Karpas-422 (cell line): ENCODE measurements at regions not wholly inside any gene's neighbourhood (a gene's known extent, or its start where the extent isn't known, plus 50 kb on each side); places are given as distances from the start of the nearest gene placed in this dataset.

ENCODE experiments used
- DNase-seq: peaks from one replicate; pipeline ENCODE4 v3.0.0-alpha.2; 2015
- H2AFZ ChIP-seq: fragments of 200-600 bp; sonication (generic); 2 replicates; pipeline ENCODE4 v1.6.1; 2014; ENCODE audit warnings: antibody characterized with exemption, low read length, mixed read lengths
- H3K27ac ChIP-seq: fragments of 200-600 bp; sonication (generic); 2 replicates; pipeline ENCODE4 v1.5.1; 2014; ENCODE audit warnings: mild to moderate bottlenecking, low read length, moderate library complexity
- H3K27me3 ChIP-seq: fragments of 200-600 bp; sonication (generic); 2 replicates; pipeline ENCODE4 v1.6.1; 2014; ENCODE audit warnings: low read length, mixed read lengths
- H3K36me3 ChIP-seq: fragments of 200-600 bp; sonication (generic); 2 replicates; pipeline ENCODE4 v1.6.1; 2014; ENCODE audit warnings: low read length, mixed read lengths; ENCODE audit not compliant: insufficient read depth
- H3K4me1 ChIP-seq: fragments of 200-600 bp; sonication (generic); 2 replicates; pipeline ENCODE4 v1.6.1; 2014; ENCODE audit warnings: mild to moderate bottlenecking, low read length, mixed read lengths
- H3K4me2 ChIP-seq: fragments of 200-600 bp; sonication (generic); 2 replicates; pipeline ENCODE4 v1.6.1; 2014; ENCODE audit warnings: low read length, low read depth, mild to moderate bottlenecking; ENCODE audit not compliant: poor library complexity, severe bottlenecking
- H3K4me3 ChIP-seq: fragments of 200-600 bp; sonication (generic); 2 replicates; pipeline ENCODE4 v1.5.1; 2014; ENCODE audit warnings: mild to moderate bottlenecking, antibody characterized with exemption, low read length, mixed read lengths
- H3K79me2 ChIP-seq: fragments of 200-600 bp; sonication (generic); 2 replicates; pipeline ENCODE4 v1.6.1; 2014; ENCODE audit warnings: mild to moderate bottlenecking, low read length, mixed read lengths
- H3K9ac ChIP-seq: fragments of 200-600 bp; sonication (generic); 2 replicates; pipeline ENCODE4 v1.6.0; 2014; ENCODE audit warnings: low read length
- H3K9me2 ChIP-seq: fragments of 200-600 bp; sonication (generic), shearing (Covaris generic); replicated peaks from 2 replicates; pipeline ENCODE4 v1.6.0; 2014; ENCODE audit warnings: mild to moderate bottlenecking, low read length, moderate library complexity; ENCODE audit not compliant: insufficient read depth
- H3K9me3 ChIP-seq: fragments of 300-700, 200-600 bp; sonication (generic); 2 replicates; pipeline ENCODE4 v1.6.1; 2014; ENCODE audit warnings: low read length, mixed read lengths
- H4K20me1 ChIP-seq: fragments of 200-600 bp; sonication (generic); 2 replicates; pipeline ENCODE4 v1.6.1; 2014; ENCODE audit warnings: mild to moderate bottlenecking, antibody characterized with exemption, low read length, low read depth; ENCODE audit not compliant: insufficient read depth

DNA sequence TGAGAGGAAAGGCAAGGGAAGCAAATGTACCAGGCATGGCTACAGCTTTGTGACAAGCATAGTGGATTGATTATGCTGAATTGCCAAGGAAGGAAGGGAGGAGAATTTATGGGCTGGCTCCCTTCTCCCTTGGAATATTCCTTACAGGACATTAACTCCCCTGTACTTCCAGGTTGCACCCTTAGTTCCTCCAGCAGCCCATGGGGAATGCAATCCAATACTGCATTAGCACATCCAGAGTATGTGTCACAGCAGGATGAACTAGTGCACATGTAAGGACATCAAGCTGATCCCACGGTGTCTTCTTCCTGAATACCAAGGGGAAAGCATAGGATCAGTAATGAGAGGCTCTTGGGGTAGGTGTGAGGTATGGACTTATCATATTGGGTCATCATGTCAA lies 390.7 kb upstream of the POU3F2 start:
- no peak overlapping the region for H3K27ac ChIP-seq
- no peaks in the 10 kb centered on the region for H3K36me3 ChIP-seq

DNA sequence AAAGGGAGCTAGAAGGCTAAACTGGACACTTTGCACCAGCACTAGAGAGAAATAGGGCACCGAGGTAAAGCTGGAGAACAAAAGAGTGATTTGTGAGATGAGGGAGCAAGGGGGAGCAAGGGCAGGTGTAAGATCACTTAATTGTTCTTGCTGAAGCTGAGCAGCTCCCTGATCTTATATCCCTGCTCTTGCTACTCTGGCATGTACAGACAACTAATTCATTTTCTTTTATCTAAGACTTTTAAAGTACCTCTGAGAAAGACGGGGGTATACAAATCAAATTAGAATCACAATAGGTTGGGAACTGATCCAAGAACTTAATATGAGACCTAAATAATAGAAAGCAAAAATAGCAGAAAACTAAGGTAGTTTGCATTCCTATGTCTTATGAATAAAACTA lies 381.7 kb upstream of the POU3F2 start:
- Histone ChIP-seq H3K4me3 (no peak overlapping the region), H3K9me2 (no peaks in the 10 kb centered on the region), H3K9ac (no peak overlapping the region), H2AFZ (no peak overlapping the region), H3K79me2 (no peaks in the 10 kb centered on the region), H4K20me1 (no peaks in the 10 kb centered on the region), H3K9me3 (no peaks in the 10 kb centered on the region), H3K4me1 (no peaks in the 10 kb centered on the region), H3K36me3 (no peaks in the 10 kb centered on the region), H3K27ac (no peak overlapping the region), H3K4me2 (no peak overlapping the region), H3K27me3 (no peaks in the 10 kb centered on the region)
- DNase-seq = no peak

More for the DNA sequence above, 390.7 kb upstream of the POU3F2 start:
- no peak overlapping the region for H2AFZ ChIP-seq
- H3K9me3 ChIP-seq = no peaks in the 10 kb centered on the region
- H3K79me2 ChIP-seq = no peaks in the 10 kb centered on the region
- no peaks in the 10 kb centered on the region for H3K27me3 ChIP-seq
- H3K4me1 ChIP-seq = no peaks in the 10 kb centered on the region
- H3K4me3 ChIP-seq = no peak overlapping the region
- no peak for DNase-seq
- no peak overlapping the region for H3K4me2 ChIP-seq
- H3K9me2 ChIP-seq = no peaks in the 10 kb centered on the region
- H4K20me1 ChIP-seq = no peaks in the 10 kb centered on the region
- H3K9ac ChIP-seq = no peak overlapping the region

DNA sequence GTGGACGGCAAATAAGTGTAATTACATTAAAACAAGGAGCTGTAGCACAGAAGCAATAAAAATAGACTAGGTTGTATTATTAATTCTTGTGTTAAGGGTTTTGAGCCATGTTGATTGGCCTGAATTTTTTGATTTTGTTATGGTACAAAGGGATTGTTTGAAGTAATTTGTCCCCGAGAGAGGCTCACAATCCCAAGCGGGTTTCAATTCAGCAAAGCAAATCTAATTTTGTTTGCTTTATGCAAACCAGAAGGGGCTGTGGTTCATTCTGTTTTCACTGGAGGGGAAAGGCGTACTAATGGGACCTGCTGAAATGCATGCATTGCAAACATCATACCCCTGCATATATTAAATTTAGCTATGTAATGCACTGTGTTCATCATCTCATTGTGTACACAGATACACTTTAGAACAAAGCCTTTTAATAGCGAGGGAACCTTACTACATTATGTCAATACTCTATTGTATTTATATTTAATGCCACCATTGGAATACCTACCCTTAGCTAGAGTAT lies 379.5 kb upstream of the POU3F2 start:
- Histone ChIP-seq H3K4me1 (no peaks in the 10 kb centered on the region), H3K36me3 (no peaks in the 10 kb centered on the region), H4K20me1 (no peaks in the 10 kb centered on the region), H3K9me2 (no peaks in the 10 kb centered on the region), H3K4me2 (no peak overlapping the region), H3K9me3 (no peaks in the 10 kb centered on the region), H3K27ac (no peak overlapping the region), H3K9ac (no peak overlapping the region), H3K4me3 (no peak overlapping the region), H2AFZ (no peak overlapping the region), H3K27me3 (no peaks in the 10 kb centered on the region), H3K79me2 (no peaks in the 10 kb centered on the region)
- DNase-seq = no peak

DNA sequence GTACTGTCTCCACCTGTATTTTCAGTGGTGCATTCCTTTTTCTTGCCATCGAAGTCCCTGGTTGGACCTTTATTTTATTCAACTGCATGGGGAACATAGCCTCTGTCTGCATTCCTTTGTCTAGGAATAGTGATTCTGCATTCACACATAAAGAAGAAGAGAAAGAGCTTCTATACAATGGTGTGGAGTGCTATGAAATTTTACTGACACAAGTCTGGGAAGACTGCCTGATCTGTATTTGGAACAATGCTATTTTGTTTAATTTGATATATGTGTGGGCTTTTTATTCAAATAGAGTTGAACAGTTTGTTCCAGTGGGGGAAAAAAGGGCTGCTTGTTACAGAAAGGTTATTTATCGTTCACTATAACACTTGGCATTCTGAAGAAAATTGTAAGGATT lies 375.7 kb upstream of the POU3F2 start:
- H3K4me1 ChIP-seq = no peaks in the 10 kb centered on the region
- no peak overlapping the region for H3K27ac ChIP-seq
- H3K27me3 ChIP-seq = no peaks in the 10 kb centered on the region
- H2AFZ ChIP-seq = no peak overlapping the region
- H3K9ac ChIP-seq = no peak overlapping the region
- no peak for DNase-seq
- no peaks in the 10 kb centered on the region for H4K20me1 ChIP-seq
- H3K36me3 ChIP-seq = no peaks in the 10 kb centered on the region
- H3K4me2 ChIP-seq = no peak overlapping the region
- no peaks in the 10 kb centered on the region for H3K79me2 ChIP-seq
- no peak overlapping the region for H3K4me3 ChIP-seq
- H3K9me2 ChIP-seq = no peaks in the 10 kb centered on the region
- no peaks in the 10 kb centered on the region for H3K9me3 ChIP-seq

GRCh38 chr6:98463038-98464000 lies 371.1 kb upstream of the POU3F2 start:
- Histone ChIP-seq H3K36me3 (no peaks in the 10 kb centered on the region), H3K9me3 (no peaks in the 10 kb centered on the region), H3K4me2 (no peak overlapping the region), H3K4me3 (no peak overlapping the region), H3K79me2 (no peaks in the 10 kb centered on the region), H3K27me3 (no peaks in the 10 kb centered on the region), H2AFZ (no peak overlapping the region), H3K9ac (no peak overlapping the region), H3K4me1 (no peaks in the 10 kb centered on the region), H3K27ac (no peak overlapping the region), H3K9me2 (no peaks in the 10 kb centered on the region), H4K20me1 (no peaks in the 10 kb centered on the region)
- DNase-seq = no peak

- H3K27me3 ChIP-seq = no peaks in the 10 kb centered on the region
- no peak overlapping the region for H3K4me3 ChIP-seq
- H2AFZ ChIP-seq = no peak overlapping the region
- no peak overlapping the region for H3K4me2 ChIP-seq
- no peak for DNase-seq
- no peak overlapping the region for H3K27ac ChIP-seq
- H3K9me3 ChIP-seq = peaks cover 8% of the 10 kb centered on the region; the same call in 1 of the 2 replicates
- H4K20me1 ChIP-seq = no peaks in the 10 kb centered on the region
- no peaks in the 10 kb centered on the region for H3K36me3 ChIP-seq
- H3K9me2 ChIP-seq = no peaks in the 10 kb centered on the region
- H3K9ac ChIP-seq = no peak overlapping the region
- H3K79me2 ChIP-seq = no peaks in the 10 kb centered on the region
- H3K4me1 ChIP-seq = no peaks in the 10 kb centered on the region
Measured at GRCh38 chr6:98467091-98467490, 367.3 kb upstream of the POU3F2 start.

DNA sequence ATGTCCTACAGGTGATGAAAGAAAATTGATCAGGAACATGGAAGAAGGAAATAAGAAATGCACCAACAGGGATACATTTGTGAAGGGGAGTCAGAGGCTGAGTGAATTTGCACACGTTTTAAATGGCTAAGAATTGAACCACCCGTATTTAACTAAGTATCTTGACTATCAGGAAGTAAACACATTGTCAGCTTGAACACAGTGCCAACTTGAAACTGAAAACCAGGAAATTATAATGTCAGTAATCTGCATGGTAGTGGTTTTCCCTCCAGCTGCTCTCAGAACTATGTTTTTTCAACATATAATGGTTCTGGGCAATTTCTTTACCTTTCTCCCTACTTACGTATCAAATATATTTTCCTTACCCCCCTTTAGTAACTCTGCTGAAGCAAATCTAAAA lies 366.5 kb upstream of the POU3F2 start:
- H3K9ac ChIP-seq = no peak overlapping the region
- no peaks in the 10 kb centered on the region for H3K9me2 ChIP-seq
- no peaks in the 10 kb centered on the region for H3K79me2 ChIP-seq
- H3K36me3 ChIP-seq = no peaks in the 10 kb centered on the region
- H4K20me1 ChIP-seq = no peaks in the 10 kb centered on the region
- no peaks in the 10 kb centered on the region for H3K27me3 ChIP-seq
- H2AFZ ChIP-seq = no peak overlapping the region
- no peak overlapping the region for H3K4me2 ChIP-seq
- H3K4me3 ChIP-seq = no peak overlapping the region
- peaks cover 8% of the 10 kb centered on the region; the same call in 1 of the 2 replicates for H3K9me3 ChIP-seq
- no peak for DNase-seq
- H3K4me1 ChIP-seq = no peaks in the 10 kb centered on the region
- no peak overlapping the region for H3K27ac ChIP-seq

DNA sequence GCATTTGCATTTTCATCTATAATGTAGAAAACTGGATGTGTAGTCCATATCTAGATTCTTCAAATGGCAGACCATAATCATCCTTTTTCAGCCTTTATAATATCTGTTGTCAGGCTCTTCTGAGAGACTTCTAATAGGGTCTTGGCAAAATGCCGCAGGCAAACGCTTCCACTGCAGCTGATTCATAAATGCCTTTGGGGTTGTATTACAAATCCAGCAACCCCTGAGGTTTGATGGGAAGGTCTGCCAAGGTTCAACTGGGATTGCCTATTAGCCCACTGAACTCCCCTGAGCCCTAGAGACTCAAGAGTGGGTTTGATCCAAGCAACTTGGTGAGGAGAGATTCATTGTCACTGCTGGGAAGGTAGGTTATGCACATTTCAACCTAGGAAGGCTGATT lies 365.2 kb upstream of the POU3F2 start:
- H3K9ac ChIP-seq = no peak overlapping the region
- no peak overlapping the region for H3K27ac ChIP-seq
- H3K36me3 ChIP-seq = no peaks in the 10 kb centered on the region
- no peaks in the 10 kb centered on the region for H4K20me1 ChIP-seq
- no peaks in the 10 kb centered on the region for H3K79me2 ChIP-seq
- no peak for DNase-seq
- no peak overlapping the region for H2AFZ ChIP-seq
- no peak overlapping the region for H3K4me3 ChIP-seq
- H3K9me2 ChIP-seq = no peaks in the 10 kb centered on the region
- H3K4me2 ChIP-seq = no peak overlapping the region
- H3K4me1 ChIP-seq = no peaks in the 10 kb centered on the region
- no peaks in the 10 kb centered on the region for H3K27me3 ChIP-seq
- peaks cover 8% of the 10 kb centered on the region; the same call in 1 of the 2 replicates for H3K9me3 ChIP-seq
